H1 (cell line): ENCODE measurements at regions not wholly inside any gene's neighbourhood (a gene's known extent, or its start where the extent isn't known, plus 50 kb on each side); places are given as distances from the start of the nearest gene placed in this dataset.

Source experiments
- CTCF ChIA-PET: fragments of 300-600 bp; sonication (Branson Sonifier 250); formaldehyde crosslinking; loops from one replicate; lab custom pipeline; 2021; ENCODE audit not compliant: partially characterized antibody; lab: Charles Lee
- POLR2A ChIA-PET: fragments of 300-600 bp; sonication (Branson Sonifier 250); formaldehyde crosslinking; loops from one replicate; lab custom pipeline; 2021; ENCODE audit warnings: inconsistent platforms; ENCODE audit not compliant: partially characterized antibody; lab: Charles Lee
- DNase-seq, 2 experiments: peaks; one replicate each; pipeline versions ENCODE4 v3.0.0 to v3.0.0-alpha.2; 2010 to 2022; ENCODE audit warnings: low spot score in 2 of 2, low read depth in 1 of 2, mixed read lengths in 1 of 2
- FAIRE-seq: peaks from 2 replicates; lab custom pipeline; 2011; peaks lifted over from hg19 to GRCh38; lab: Jason Lieb, UNC
- H2AFZ ChIP-seq: 2 replicates; pipeline ENCODE4 v1.8.1; 2012; ENCODE audit warnings: low read length, inconsistent platforms
- H2AK5ac ChIP-seq: 2 replicates; pipeline ENCODE4 v1.6.1; 2013; ENCODE audit warnings: low read depth, low read length
- H2BK120ac ChIP-seq: replicated peaks from 2 replicates; pipeline ENCODE3; 2013; ENCODE audit warnings: low read depth, low read length, inconsistent platforms
- H2BK12ac ChIP-seq: 2 replicates; pipeline ENCODE4 v1.6.1; 2013; ENCODE audit warnings: low read depth, low read length
- H2BK15ac ChIP-seq: 2 replicates; pipeline ENCODE4 v1.6.1; 2013; ENCODE audit warnings: low read length
- H2BK20ac ChIP-seq: 2 replicates; pipeline ENCODE4 v1.6.1; 2013; ENCODE audit warnings: low read length
- H2BK5ac ChIP-seq: 2 replicates; pipeline ENCODE4 v1.6.1; 2013; ENCODE audit warnings: low read depth, low read length
- H3K14ac ChIP-seq: 2 replicates; pipeline ENCODE4 v1.6.1; 2013; ENCODE audit warnings: inconsistent platforms; ENCODE audit not compliant: insufficient read length
- H3K18ac ChIP-seq: 2 replicates; pipeline ENCODE4 v1.6.1; 2013; ENCODE audit warnings: low read length; ENCODE audit errors: extremely low read depth
- H3K23ac ChIP-seq: 2 replicates; pipeline ENCODE4 v1.6.1; 2013; ENCODE audit warnings: inconsistent platforms; ENCODE audit not compliant: insufficient read length
- H3K23me2 ChIP-seq: 2 replicates; pipeline ENCODE4 v1.6.1; 2013; ENCODE audit warnings: low read depth, low read length
- H3K27ac ChIP-seq: 2 replicates; pipeline ENCODE4 v1.6.1; 2011; ENCODE audit warnings: low read depth, low read length, inconsistent platforms
- H3K27me3 ChIP-seq, 4 experiments: replicated peaks in 1 of 4; 1 replicate in 1 of 4; 2 replicates in 3 of 4; pipeline versions ENCODE4 v1.6.1 to v1.8.1; 2011 to 2013; ENCODE audit warnings: low read length in 3 of 4, mild to moderate bottlenecking in 3 of 4, inconsistent platforms in 2 of 4, mixed read lengths in 2 of 4, moderate library complexity in 1 of 4; ENCODE audit not compliant: control insufficient read depth in 3 of 4, insufficient read depth in 3 of 4; ENCODE audit errors: extremely low read depth in 1 of 4
- H3K36me3 ChIP-seq, 4 experiments: 2 replicates each; pipeline versions ENCODE4 v1.6.1 to v1.8.1; 2011 to 2013; ENCODE audit warnings: mild to moderate bottlenecking in 4 of 4, low read length in 3 of 4, moderate library complexity in 2 of 4, control low read depth in 1 of 4, inconsistent platforms in 1 of 4; ENCODE audit not compliant: insufficient read depth in 4 of 4, control insufficient read depth in 2 of 4
- H3K4ac ChIP-seq: replicated peaks from 2 replicates; pipeline ENCODE3; 2013; ENCODE audit warnings: low read length, low read depth, mixed read lengths, inconsistent platforms; ENCODE audit not compliant: insufficient read length
- H3K4me1 ChIP-seq, 4 experiments: replicated peaks in 1 of 4; 1 replicate in 1 of 4; 2 replicates in 3 of 4; pipeline versions ENCODE4 v1.6.1 to v1.8.1; 2011 to 2013; ENCODE audit warnings: low read length in 3 of 4, inconsistent platforms in 2 of 4, mixed read lengths in 1 of 4; ENCODE audit not compliant: insufficient read depth in 4 of 4, control insufficient read depth in 3 of 4
- H3K4me2 ChIP-seq, 2 experiments: 2 replicates each; pipeline versions ENCODE4 v1.6.1 to v1.8.1; 2011 to 2013; ENCODE audit warnings: low read depth in 2 of 2, low read length in 2 of 2, control low read depth in 1 of 2, inconsistent platforms in 1 of 2, mild to moderate bottlenecking in 1 of 2; ENCODE audit not compliant: insufficient read depth in 1 of 2
- H3K4me3 ChIP-seq, 4 experiments: fragments of 200-600, 300-600 bp in 1 of 4; sonication (generic), shearing (Covaris generic), sonication (Bioruptor Twin) in 1 of 4; 2 replicates each; pipeline versions ENCODE4 v1.5.1 to v1.8.1; 2011 to 2016; ENCODE audit warnings: low read length in 4 of 4, low read depth in 3 of 4, control low read depth in 2 of 4, inconsistent platforms in 2 of 4, mild to moderate bottlenecking in 2 of 4, mixed read lengths in 1 of 4, moderate library complexity in 1 of 4; ENCODE audit not compliant: insufficient read depth in 2 of 4; ENCODE audit errors: extremely low read depth in 1 of 4
- H3K56ac ChIP-seq: replicated peaks from 2 replicates; pipeline ENCODE3; 2013; ENCODE audit warnings: low read depth, mild to moderate bottlenecking, mixed read lengths, low read length, inconsistent platforms; ENCODE audit not compliant: insufficient read length
- H3K79me1 ChIP-seq: 2 replicates; pipeline ENCODE4 v1.6.1; 2013; ENCODE audit warnings: low read depth, low read length, control low read depth
- H3K79me2 ChIP-seq, 2 experiments: 2 replicates each; pipeline versions ENCODE4 v1.6.1 to v1.8.1; 2012 to 2013; ENCODE audit warnings: low read length in 2 of 2, mild to moderate bottlenecking in 2 of 2, inconsistent platforms in 1 of 2; ENCODE audit not compliant: insufficient read depth in 2 of 2, control insufficient read depth in 1 of 2
- H3K9ac ChIP-seq, 4 experiments: replicated peaks in 1 of 4; 1 replicate in 1 of 4; 2 replicates in 3 of 4; pipeline versions ENCODE4 v1.6.1 to v1.8.1; 2011 to 2013; ENCODE audit warnings: low read depth in 3 of 4, low read length in 3 of 4, control low read depth in 2 of 4, mild to moderate bottlenecking in 2 of 4, moderate library complexity in 2 of 4, inconsistent platforms in 1 of 4; ENCODE audit errors: extremely low read depth in 1 of 4
- H3K9me3 ChIP-seq, 2 experiments: 2 replicates each; pipeline versions ENCODE4 v1.6.1 to v1.8.1; 2012 to 2013; ENCODE audit warnings: mild to moderate bottlenecking in 2 of 2, moderate library complexity in 2 of 2, control low read depth in 1 of 2, inconsistent platforms in 1 of 2, low read depth in 1 of 2, low read length in 1 of 2, mixed read lengths in 1 of 2; ENCODE audit not compliant: insufficient read depth in 2 of 2
- H4K20me1 ChIP-seq, 2 experiments: replicated peaks in 1 of 2; 2 replicates each; pipeline versions ENCODE3 to v1.8.1; 2011 to 2013; ENCODE audit warnings: inconsistent platforms in 2 of 2, low read length in 2 of 2, mild to moderate bottlenecking in 1 of 2; ENCODE audit not compliant: insufficient read depth in 2 of 2, control insufficient read depth in 1 of 2
- H4K5ac ChIP-seq: 2 replicates; pipeline ENCODE4 v1.6.1; 2013; ENCODE audit warnings: low read length, low read depth, mixed read lengths, inconsistent platforms; ENCODE audit not compliant: insufficient read length
- H4K8ac ChIP-seq: 2 replicates; pipeline ENCODE4 v1.8.0; 2013; ENCODE audit warnings: mild to moderate bottlenecking, moderate library complexity, low read length, inconsistent platforms; ENCODE audit not compliant: insufficient read depth; ENCODE audit errors: extremely low read depth
- H4K91ac ChIP-seq: replicated peaks from 2 replicates; pipeline ENCODE3; 2013; ENCODE audit warnings: low read length, mixed read lengths, inconsistent platforms; ENCODE audit not compliant: insufficient read length
- CEBPB ChIP-seq: IDR thresholded peaks from 2 replicates; pipeline ENCODE4 v1.6.1; 2012; ENCODE audit warnings: low read depth, low read length
- FOSL1 ChIP-seq: IDR thresholded peaks from 2 replicates; pipeline ENCODE4 v1.6.1; 2011; ENCODE audit warnings: mild to moderate bottlenecking, low read depth, low read length, moderate library complexity; ENCODE audit not compliant: insufficient read depth
- GABPA ChIP-seq: IDR thresholded peaks from 2 replicates; pipeline ENCODE4 v1.6.1; 2011; ENCODE audit warnings: mild to moderate bottlenecking, low read length, moderate library complexity, borderline replicate concordance; ENCODE audit not compliant: insufficient read depth
- HDAC2 ChIP-seq, 2 experiments: fragments of 300-600 bp in 1 of 2; sonication (generic) in 1 of 2; IDR thresholded peaks; 2 replicates each; pipeline ENCODE4 v1.6.1; 2011 to 2012; ENCODE audit warnings: low read depth in 2 of 2, low read length in 2 of 2, mild to moderate bottlenecking in 2 of 2, moderate library complexity in 2 of 2, borderline replicate concordance in 1 of 2, inconsistent platforms in 1 of 2
- JUND ChIP-seq: IDR thresholded peaks from 2 replicates; pipeline ENCODE4 v1.6.1; 2011; ENCODE audit warnings: mild to moderate bottlenecking, improper control_type of control experiment, low read length
- KDM1A ChIP-seq: fragments of 200-600, 300-600 bp; sonication (generic); IDR thresholded peaks from 2 replicates; pipeline ENCODE4 v1.7.1; 2016; ENCODE audit warnings: mild to moderate bottlenecking, low read length, borderline replicate concordance
- KDM5A ChIP-seq: fragments of 200-600 bp; IDR thresholded peaks from 2 replicates; pipeline ENCODE4 v1.7.1; 2012; ENCODE audit warnings: mild to moderate bottlenecking, low read length, inconsistent platforms, mixed read lengths
- MAFK ChIP-seq: IDR thresholded peaks from 2 replicates; pipeline ENCODE4 v1.6.1; 2012; ENCODE audit warnings: low read depth, mild to moderate bottlenecking, improper control_type of control experiment, low read length
- NANOG ChIP-seq: IDR thresholded peaks from 2 replicates; pipeline ENCODE4 v1.6.1; 2011; ENCODE audit warnings: low read length, low read depth, mild to moderate bottlenecking, inconsistent platforms; ENCODE audit not compliant: insufficient read depth, poor library complexity, severe bottlenecking
- POLR2AphosphoS5 ChIP-seq: IDR thresholded peaks from 2 replicates; pipeline ENCODE4 v1.6.1; 2011; ENCODE audit warnings: low read depth, low read length
- RAD21 ChIP-seq, 2 experiments: IDR thresholded peaks in 1 of 2; conservative IDR thresholded peaks in 1 of 2; 2 replicates each; pipeline ENCODE4 v1.6.1; 2011; ENCODE audit warnings: low read depth in 2 of 2, low read length in 2 of 2, improper control_type of control experiment in 1 of 2, inconsistent platforms in 1 of 2, mild to moderate bottlenecking in 1 of 2, moderate library complexity in 1 of 2
- RBBP5 ChIP-seq: IDR thresholded peaks from 2 replicates; pipeline ENCODE4 v1.7.1; 2012; ENCODE audit warnings: low read depth, mild to moderate bottlenecking, inconsistent platforms, low read length, moderate library complexity, borderline replicate concordance
- SIRT6 ChIP-seq: IDR thresholded peaks from one replicate; pipeline ENCODE4 v1.7.1; 2012; ENCODE audit warnings: low read length, inconsistent platforms
- SUZ12 ChIP-seq: fragments of 200-600 bp; sonication (generic); IDR thresholded peaks from 2 replicates; pipeline ENCODE4 v1.6.1; 2012; ENCODE audit warnings: mild to moderate bottlenecking, inconsistent platforms, low read length, moderate library complexity, mixed read lengths
- WGBS, 2 experiments: shearing (Covaris generic) in 1 of 2; methylation state at CpG; one replicate each; pipeline versions ENCODE4 v1.1.6 to v1.1.7; 2013 to 2015; ENCODE audit warnings: low lambda C conversion rate in 2 of 2, mixed read lengths in 2 of 2, inconsistent platforms in 1 of 2, low coverage in 1 of 2, missing lambda C conversion rate in 1 of 2; ENCODE audit not compliant: insufficient replicate concordance in 2 of 2, insufficient coverage in 1 of 2, insufficient read length in 1 of 2; ENCODE audit errors: extremely low coverage in 1 of 2, missing lambda C conversion rate in 1 of 2; 5-methylcytosine and 5-hydroxymethylcytosine counted together

DNA sequence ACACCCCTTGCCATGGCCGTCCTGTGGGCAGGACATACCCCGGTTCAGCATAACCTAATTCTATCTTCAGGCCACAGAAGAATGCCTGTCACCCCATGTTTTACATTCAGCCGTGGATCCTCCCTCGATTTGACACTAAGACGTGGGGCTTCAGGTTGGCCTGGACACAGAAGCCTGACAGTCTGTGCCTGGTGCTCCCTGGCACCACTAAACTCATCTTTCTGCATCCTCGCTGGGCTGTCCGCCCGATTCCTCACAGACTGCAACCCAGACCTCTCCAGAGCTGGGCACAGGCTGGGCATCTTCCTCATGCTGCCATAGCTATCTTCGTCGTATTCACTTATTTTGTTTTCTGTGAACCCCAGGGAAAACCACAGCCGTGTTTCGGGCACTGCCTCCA is 117.8 kb upstream of the IQSEC1 start:
- POLR2A ChIA-PET: no interaction called here
- Histone ChIP-seq H3K56ac (no peak overlapping the region), H3K4ac (no peak overlapping the region), H3K23ac (no peak overlapping the region), H2BK120ac (no peak overlapping the region), H3K4me3 (no peak overlapping the region), H4K20me1 (no peaks in the 10 kb centered on the region), H3K14ac (no peak overlapping the region), H3K79me2 (no peaks in the 10 kb centered on the region), H3K4me2 (no peak overlapping the region), H4K8ac (peak overlapping the region; percentile 29; the same call in 1 of the 2 replicates), H3K18ac (no peak overlapping the region), H4K91ac (no peak overlapping the region), H3K36me3 (no peaks in the 10 kb centered on the region), H3K9me3 (no peaks in the 10 kb centered on the region), H2BK5ac (no peak overlapping the region), H3K23me2 (no peaks in the 10 kb centered on the region), H2AFZ (no peak overlapping the region), H2BK20ac (no peak overlapping the region), H3K4me1 (peaks cover 0 to 7% (median 2%) of the 10 kb centered on the region in 4 experiments; a peak in 4 of 7 replicates), H2AK5ac (no peak overlapping the region), H4K5ac (no peak overlapping the region), H3K27ac (no peak overlapping the region), H3K27me3 (no peaks in the 10 kb centered on the region), H3K9ac (no peak overlapping the region), H2BK15ac (no peak overlapping the region), H3K79me1 (no peaks in the 10 kb centered on the region), H2BK12ac (no peak overlapping the region)
- CTCF ChIA-PET: interaction anchor here (0.6 to 2.9 kb wide), 5 partner anchors 10 to 350 kb away, joined by 3 to 17 read pairs (median 3); no protein-coding TSS in a partner anchor
- FAIRE-seq (no peak), DNase-seq (no peak)
- WGBS, 2 experiments: 77% methylated on average over 11 of the region's 12 CpGs; no CpG with 5 or more reads in 1 of the 2 experiments
- TF ChIP-seq SIRT6 (no peak), RBBP5 (no peak), FOSL1 (no peak), POLR2AphosphoS5 (no peak), KDM1A (no peak), JUND (no peak), GABPA (no peak), NANOG (no peak), CEBPB (no peak), MAFK (no peak), SUZ12 (no peak), HDAC2 (IDR thresholded peaks at IDR 0.05; ENCODE audit: borderline replicate concordance in 1 of 2, low read depth in 2 of 2, low read length in 2 of 2) (no peak), KDM5A (no peak), RAD21 (IDR thresholded peaks at IDR 0.05 in 1 of 2, conservative IDR thresholded peaks at IDR 0.05 in 1 of 2; ENCODE audit: low read depth in 2 of 2, low read length in 2 of 2) (no peak)
